Mesenchymal stem cell (in vitro differentiated cells and primary cell): ENCODE measurements at regions not wholly inside any gene's neighbourhood (a gene's known extent, or its start where the extent isn't known, plus 50 kb on each side); places are given as distances from the start of the nearest gene placed in this dataset.

ENCODE experiments used
- DNase-seq: peaks from one replicate; pipeline ENCODE4 v3.0.0-alpha.2; 2013
- H2AFZ ChIP-seq: one replicate; pipeline ENCODE4 v1.6.1; 2013; ENCODE audit warnings: low read depth, mild to moderate bottlenecking, control low read depth, inconsistent platforms, low read length, moderate library complexity
- H2AK5ac ChIP-seq: 2 replicates; pipeline ENCODE4 v1.6.1; 2013; ENCODE audit warnings: low read length, moderate library complexity, mild to moderate bottlenecking, inconsistent platforms; ENCODE audit not compliant: severe bottlenecking
- H2BK120ac ChIP-seq: one replicate; pipeline ENCODE4 v1.6.1; 2013; ENCODE audit warnings: low read depth, mild to moderate bottlenecking, inconsistent platforms, low read length, moderate library complexity
- H2BK12ac ChIP-seq, 2 experiments: one replicate each; pipeline ENCODE4 v1.6.1; 2013; ENCODE audit warnings: inconsistent platforms in 2 of 2, low read length in 2 of 2, mild to moderate bottlenecking in 2 of 2, moderate library complexity in 2 of 2, control low read depth in 1 of 2
- H2BK15ac ChIP-seq: one replicate; pipeline ENCODE4 v1.6.1; 2013; ENCODE audit warnings: mild to moderate bottlenecking, low read depth, inconsistent platforms; ENCODE audit not compliant: poor library complexity, severe bottlenecking
- H2BK5ac ChIP-seq: 2 replicates; pipeline ENCODE4 v1.6.1; 2013; ENCODE audit warnings: low read depth, mild to moderate bottlenecking, low read length, control low read depth, inconsistent platforms; ENCODE audit not compliant: poor library complexity, severe bottlenecking
- H3K14ac ChIP-seq, 2 experiments: one replicate each; pipeline ENCODE4 v1.6.1; 2013; ENCODE audit warnings: inconsistent platforms in 2 of 2, low read length in 2 of 2, control low read depth in 1 of 2, mild to moderate bottlenecking in 1 of 2, moderate library complexity in 1 of 2
- H3K18ac ChIP-seq, 2 experiments: one replicate each; pipeline ENCODE4 v1.6.1; 2013; ENCODE audit warnings: inconsistent platforms in 2 of 2, low read length in 2 of 2, control low read depth in 1 of 2, low read depth in 1 of 2, mild to moderate bottlenecking in 1 of 2
- H3K23ac ChIP-seq, 2 experiments: one replicate each; pipeline ENCODE4 v1.6.1; 2013; ENCODE audit warnings: inconsistent platforms in 2 of 2, low read length in 2 of 2, mild to moderate bottlenecking in 2 of 2, moderate library complexity in 2 of 2, control low read depth in 1 of 2
- H3K27ac ChIP-seq: 2 replicates; pipeline ENCODE4 v1.5.1; 2013; ENCODE audit warnings: mild to moderate bottlenecking, moderate library complexity, low read length, control low read depth, inconsistent platforms; ENCODE audit not compliant: poor library complexity, severe bottlenecking
- H3K27me3 ChIP-seq, 2 experiments: 2 replicates each; pipeline versions ENCODE4 v1.6.1 to v1.7.0; 2013; ENCODE audit warnings: low read length in 2 of 2, mild to moderate bottlenecking in 2 of 2, moderate library complexity in 2 of 2, control low read depth in 1 of 2, inconsistent platforms in 1 of 2; ENCODE audit not compliant: control insufficient read depth in 1 of 2, insufficient read depth in 1 of 2
- H3K36me3 ChIP-seq, 2 experiments: 2 replicates each; pipeline versions ENCODE4 v1.6.1 to v1.7.0; 2013; ENCODE audit warnings: low read length in 2 of 2, control low read depth in 1 of 2, inconsistent platforms in 1 of 2, low read depth in 1 of 2, mild to moderate bottlenecking in 1 of 2; ENCODE audit not compliant: insufficient read depth in 2 of 2, control insufficient read depth in 1 of 2
- H3K4ac ChIP-seq, 2 experiments: one replicate each; pipeline ENCODE4 v1.6.1; 2013; ENCODE audit warnings: inconsistent platforms in 2 of 2, low read length in 2 of 2, mild to moderate bottlenecking in 2 of 2, moderate library complexity in 2 of 2, control low read depth in 1 of 2, low read depth in 1 of 2
- H3K4me1 ChIP-seq: 2 replicates; pipeline ENCODE4 v1.6.1; 2013; ENCODE audit warnings: low read depth, low read length, control low read depth; ENCODE audit not compliant: control insufficient read depth, insufficient read depth
- H3K4me2 ChIP-seq: 2 replicates; pipeline ENCODE4 v1.6.1; 2013; ENCODE audit warnings: low read length, mild to moderate bottlenecking, inconsistent platforms; ENCODE audit not compliant: poor library complexity, severe bottlenecking
- H3K4me3 ChIP-seq, 2 experiments: 2 replicates each; pipeline versions ENCODE4 v1.5.1 to v1.7.0; 2013; ENCODE audit warnings: low read length in 2 of 2, mild to moderate bottlenecking in 2 of 2, control low read depth in 1 of 2, low read depth in 1 of 2; ENCODE audit not compliant: insufficient read depth in 1 of 2
- H3K79me1 ChIP-seq: replicated peaks from 2 replicates; pipeline ENCODE4 v1.6.1; 2013; ENCODE audit warnings: mild to moderate bottlenecking, control low read depth, low read length, inconsistent platforms; ENCODE audit not compliant: poor library complexity, severe bottlenecking
- H3K9ac ChIP-seq: 2 replicates; pipeline ENCODE4 v1.7.0; 2013; ENCODE audit warnings: mild to moderate bottlenecking, low read length, moderate library complexity
- H3K9me3 ChIP-seq: 2 replicates; pipeline ENCODE4 v1.7.0; 2013; ENCODE audit warnings: mild to moderate bottlenecking, low read length; ENCODE audit not compliant: control insufficient read depth
- H4K8ac ChIP-seq: one replicate; pipeline ENCODE4 v1.6.1; 2013; ENCODE audit warnings: inconsistent platforms, mild to moderate bottlenecking, low read length, moderate library complexity
- H4K91ac ChIP-seq: one replicate; pipeline ENCODE4 v1.6.1; 2013; ENCODE audit warnings: mild to moderate bottlenecking, low read length, inconsistent platforms
- WGBS: methylation state at CpG from one replicate; pipeline ENCODE4 v1.1.7; 2013; ENCODE audit warnings: mixed read lengths; 5-methylcytosine and 5-hydroxymethylcytosine counted together

- Histone ChIP-seq H3K9me3 (no peaks in the 10 kb centered on the region), H2BK12ac (no peak overlapping the region), H3K18ac (no peak overlapping the region), H2AK5ac (no peak overlapping the region), H2BK15ac (no peak overlapping the region), H3K14ac (no peak overlapping the region), H2BK5ac (no peak overlapping the region), H4K91ac (no peak overlapping the region), H3K4me2 (no peak overlapping the region), H3K27ac (no peak overlapping the region), H2AFZ (no peak overlapping the region), H3K23ac (no peak overlapping the region), H3K4ac (no peak overlapping the region), H3K4me1 (no peaks in the 10 kb centered on the region), H3K4me3 (no peak overlapping the region), H3K79me1 (no peaks in the 10 kb centered on the region), H3K36me3 (no peaks in the 10 kb centered on the region), H3K9ac (no peak overlapping the region), H3K27me3 (no peaks in the 10 kb centered on the region), H2BK120ac (no peak overlapping the region), H4K8ac (no peak overlapping the region)
- no peak for DNase-seq
- no CpG with 5 or more reads among the region's 1 CpG for WGBS
Observed at GRCh38 chr5:106963630-106964029, 707.1 kb downstream of the EFNA5 start.

GRCh38 chr5:106962464-106963230 is 708.1 kb downstream of the EFNA5 start:
- H3K4ac ChIP-seq = no peak overlapping the region
- no peak overlapping the region for H3K27ac ChIP-seq
- no peak overlapping the region for H2BK120ac ChIP-seq
- H2AFZ ChIP-seq = no peak overlapping the region
- H3K4me2 ChIP-seq = no peak overlapping the region
- no peaks in the 10 kb centered on the region for H3K27me3 ChIP-seq
- H3K79me1 ChIP-seq = no peaks in the 10 kb centered on the region
- no peak overlapping the region for H3K9ac ChIP-seq
- H3K23ac ChIP-seq = no peak overlapping the region
- 91% methylated on average over 6 of the region's 7 CpGs for WGBS
- H3K9me3 ChIP-seq = no peaks in the 10 kb centered on the region
- no peak overlapping the region for H3K14ac ChIP-seq
- no peak overlapping the region for H3K4me3 ChIP-seq
- H3K36me3 ChIP-seq = no peaks in the 10 kb centered on the region
- H3K18ac ChIP-seq = no peak overlapping the region
- peak overlapping the region in 1 of 2 experiments; percentile 85 for H2BK12ac ChIP-seq
- H2BK5ac ChIP-seq = no peak overlapping the region
- H4K91ac ChIP-seq = no peak overlapping the region
- H2BK15ac ChIP-seq = no peak overlapping the region
- peak overlapping the region; percentile 20 for H2AK5ac ChIP-seq
- H3K4me1 ChIP-seq = no peaks in the 10 kb centered on the region
- no peak overlapping the region for H4K8ac ChIP-seq
- DNase-seq = no peak

- H3K4me3 ChIP-seq = no peak overlapping the region
- H3K9me3 ChIP-seq = no peaks in the 10 kb centered on the region
- H2BK15ac ChIP-seq = no peak overlapping the region
- no peak overlapping the region for H4K8ac ChIP-seq
- no peaks in the 10 kb centered on the region for H3K36me3 ChIP-seq
- no peak overlapping the region for H3K14ac ChIP-seq
- H2BK5ac ChIP-seq = no peak overlapping the region
- no peak overlapping the region for H3K9ac ChIP-seq
- H3K4ac ChIP-seq = no peak overlapping the region
- no peaks in the 10 kb centered on the region for H3K4me1 ChIP-seq
- no peaks in the 10 kb centered on the region for H3K27me3 ChIP-seq
- DNase-seq = no peak
- no peak overlapping the region for H3K4me2 ChIP-seq
- no peak overlapping the region for H2BK12ac ChIP-seq
- no peak overlapping the region for H4K91ac ChIP-seq
- H3K23ac ChIP-seq = no peak overlapping the region
- H3K18ac ChIP-seq = no peak overlapping the region
- H2BK120ac ChIP-seq = no peak overlapping the region
- no peak overlapping the region for H3K27ac ChIP-seq
- H3K79me1 ChIP-seq = no peaks in the 10 kb centered on the region
- no peak overlapping the region for H2AK5ac ChIP-seq
- WGBS = 89% methylated on average over 2 of the region's 2 CpGs
- H2AFZ ChIP-seq = no peak overlapping the region
Observed at GRCh38 chr5:106959387-106959786, 711.4 kb downstream of the EFNA5 start.

- H3K9me3 ChIP-seq = no peaks in the 10 kb centered on the region
- no peak overlapping the region for H4K91ac ChIP-seq
- no peak overlapping the region for H2BK5ac ChIP-seq
- no peak overlapping the region for H2BK120ac ChIP-seq
- H3K36me3 ChIP-seq = no peaks in the 10 kb centered on the region
- no peak overlapping the region for H3K9ac ChIP-seq
- H3K18ac ChIP-seq = no peak overlapping the region
- no peak overlapping the region for H3K4ac ChIP-seq
- H3K4me1 ChIP-seq = no peaks in the 10 kb centered on the region
- WGBS = 95% methylated on average over 3 of the region's 3 CpGs
- no peak overlapping the region for H3K4me2 ChIP-seq
- H3K79me1 ChIP-seq = no peaks in the 10 kb centered on the region
- no peak for DNase-seq
- H4K8ac ChIP-seq = no peak overlapping the region
- no peak overlapping the region for H2BK12ac ChIP-seq
- no peaks in the 10 kb centered on the region for H3K27me3 ChIP-seq
- H3K23ac ChIP-seq = no peak overlapping the region
- H2AK5ac ChIP-seq = no peak overlapping the region
- H3K14ac ChIP-seq = no peak overlapping the region
- no peak overlapping the region for H2AFZ ChIP-seq
- H3K4me3 ChIP-seq = no peak overlapping the region
- no peak overlapping the region for H2BK15ac ChIP-seq
- no peak overlapping the region for H3K27ac ChIP-seq
Observed at GRCh38 chr5:106957336-106957735, 713.4 kb downstream of the EFNA5 start.
